ENCODE measurements at regions not wholly inside any gene's neighbourhood (a gene's known extent, or its start where the extent isn't known, plus 50 kb on each side); places are given as distances from the start of the nearest gene placed in this dataset.

DNA sequence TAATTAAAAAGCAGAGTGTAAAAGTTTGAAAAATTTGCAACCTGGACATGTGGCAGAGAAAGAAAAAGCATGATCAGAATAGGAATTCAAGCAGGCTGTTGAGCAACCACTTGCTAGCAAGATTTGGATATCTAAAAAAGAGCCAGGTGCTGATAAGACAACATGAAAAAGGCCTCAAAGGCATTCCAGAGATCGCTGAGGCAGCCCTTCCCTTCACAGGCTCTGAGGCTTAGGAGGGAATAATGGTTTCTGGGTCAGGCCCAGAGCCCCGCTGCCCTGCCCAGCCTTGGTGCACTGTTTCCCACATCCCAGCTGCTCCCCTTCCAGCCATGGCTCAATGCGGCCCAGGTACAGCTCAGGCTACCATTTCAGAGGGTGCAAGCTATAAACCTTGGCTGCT, 64.1 kb upstream of the EEPD1 start:
- TF ChIP-seq POLR2A (IDR thresholded peaks at IDR 0.05) (no peak), POLR2AphosphoS5 (IDR thresholded peaks at IDR 0.05) (no peak), EP300 (IDR thresholded peaks at IDR 0.05) (no peak)
- TF ChIP-seq, protein P1, sequence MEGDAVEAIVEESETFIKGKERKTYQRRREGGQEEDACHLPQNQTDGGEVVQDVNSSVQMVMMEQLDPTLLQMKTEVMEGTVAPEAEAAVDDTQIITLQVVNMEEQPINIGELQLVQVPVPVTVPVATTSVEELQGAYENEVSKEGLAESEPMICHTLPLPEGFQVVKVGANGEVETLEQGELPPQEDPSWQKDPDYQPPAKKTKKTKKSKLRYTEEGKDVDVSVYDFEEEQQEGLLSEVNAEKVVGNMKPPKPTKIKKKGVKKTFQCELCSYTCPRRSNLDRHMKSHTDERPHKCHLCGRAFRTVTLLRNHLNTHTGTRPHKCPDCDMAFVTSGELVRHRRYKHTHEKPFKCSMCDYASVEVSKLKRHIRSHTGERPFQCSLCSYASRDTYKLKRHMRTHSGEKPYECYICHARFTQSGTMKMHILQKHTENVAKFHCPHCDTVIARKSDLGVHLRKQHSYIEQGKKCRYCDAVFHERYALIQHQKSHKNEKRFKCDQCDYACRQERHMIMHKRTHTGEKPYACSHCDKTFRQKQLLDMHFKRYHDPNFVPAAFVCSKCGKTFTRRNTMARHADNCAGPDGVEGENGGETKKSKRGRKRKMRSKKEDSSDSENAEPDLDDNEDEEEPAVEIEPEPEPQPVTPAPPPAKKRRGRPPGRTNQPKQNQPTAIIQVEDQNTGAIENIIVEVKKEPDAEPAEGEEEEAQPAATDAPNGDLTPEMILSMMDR (IDR thresholded peaks at IDR 0.05): no peak

Data from upper lobe of left lung (tissue), 4 donors.